ENCODE measurements at regions not wholly inside any gene's neighbourhood (a gene's known extent, or its start where the extent isn't known, plus 50 kb on each side); places are given as distances from the start of the nearest gene placed in this dataset.

- no peaks in the 10 kb centered on the region for H3K27me3 ChIP-seq (ENCODE audit: low read depth, low read length)
- no peak overlapping the region for H3K4me3 ChIP-seq (ENCODE audit: low read depth in 1 of 2, low read length in 2 of 2)
- no peaks in the 10 kb centered on the region for H3K4me1 ChIP-seq (ENCODE audit: control insufficient read depth in 1 of 2, insufficient read depth in 2 of 2, low read length in 2 of 2)
- no peaks in the 10 kb centered on the region for H3K9me3 ChIP-seq (ENCODE audit: control insufficient read depth in 1 of 2, low read length in 2 of 2)
- H3K27ac ChIP-seq (ENCODE audit: low read length) = no peak overlapping the region
- no peaks in the 10 kb centered on the region for H3K36me3 ChIP-seq (ENCODE audit: control insufficient read depth in 1 of 2, insufficient read depth in 2 of 2, low read length in 2 of 2)
Observed at GRCh38 chr7:21128062-21128817, 299.6 kb upstream of the SP4 start.

- H3K4me3 ChIP-seq (ENCODE audit: low read depth in 1 of 2, low read length in 2 of 2) = no peak overlapping the region
- no peaks in the 10 kb centered on the region for H3K4me1 ChIP-seq (ENCODE audit: control insufficient read depth in 1 of 2, insufficient read depth in 2 of 2, low read length in 2 of 2)
- no peaks in the 10 kb centered on the region for H3K27me3 ChIP-seq (ENCODE audit: low read depth, low read length)
- no peaks in the 10 kb centered on the region for H3K36me3 ChIP-seq (ENCODE audit: control insufficient read depth in 1 of 2, insufficient read depth in 2 of 2, low read length in 2 of 2)
- H3K27ac ChIP-seq (ENCODE audit: low read length) = no peak overlapping the region
- peaks cover 0 to 9% of the 10 kb centered on the region in 2 donors for H3K9me3 ChIP-seq (ENCODE audit: control insufficient read depth in 1 of 2, low read length in 2 of 2)
Observed at GRCh38 chr7:21131897-21132296, 296.0 kb upstream of the SP4 start.

GRCh38 chr7:21134631-21135030, 293.3 kb upstream of the SP4 start:
- Histone ChIP-seq H3K36me3 (ENCODE audit: control insufficient read depth in 1 of 2, insufficient read depth in 2 of 2, low read length in 2 of 2) (no peaks in the 10 kb centered on the region), H3K27me3 (ENCODE audit: low read depth, low read length) (no peaks in the 10 kb centered on the region), H3K9me3 (ENCODE audit: control insufficient read depth in 1 of 2, low read length in 2 of 2) (peaks cover 0 to 9% of the 10 kb centered on the region in 2 donors), H3K27ac (ENCODE audit: low read length) (no peak overlapping the region), H3K4me3 (ENCODE audit: low read depth in 1 of 2, low read length in 2 of 2) (no peak overlapping the region), H3K4me1 (ENCODE audit: control insufficient read depth in 1 of 2, insufficient read depth in 2 of 2, low read length in 2 of 2) (no peaks in the 10 kb centered on the region)

- Histone ChIP-seq H3K27ac (ENCODE audit: low read length) (no peak overlapping the region), H3K36me3 (ENCODE audit: control insufficient read depth in 1 of 2, insufficient read depth in 2 of 2, low read length in 2 of 2) (no peaks in the 10 kb centered on the region), H3K27me3 (ENCODE audit: low read depth, low read length) (no peaks in the 10 kb centered on the region), H3K4me3 (ENCODE audit: low read depth in 1 of 2, low read length in 2 of 2) (no peak overlapping the region), H3K4me1 (ENCODE audit: control insufficient read depth in 1 of 2, insufficient read depth in 2 of 2, low read length in 2 of 2) (no peaks in the 10 kb centered on the region), H3K9me3 (ENCODE audit: control insufficient read depth in 1 of 2, low read length in 2 of 2) (peaks cover 0 to 9% of the 10 kb centered on the region in 2 donors)
Observed at GRCh38 chr7:21135437-21135836, 292.4 kb upstream of the SP4 start.

- Histone ChIP-seq H3K4me1 (ENCODE audit: control insufficient read depth in 1 of 2, insufficient read depth in 2 of 2, low read length in 2 of 2) (no peaks in the 10 kb centered on the region), H3K27ac (ENCODE audit: low read length) (no peak overlapping the region), H3K36me3 (ENCODE audit: control insufficient read depth in 1 of 2, insufficient read depth in 2 of 2, low read length in 2 of 2) (no peaks in the 10 kb centered on the region), H3K27me3 (ENCODE audit: low read depth, low read length) (no peaks in the 10 kb centered on the region), H3K4me3 (ENCODE audit: low read depth in 1 of 2, low read length in 2 of 2) (no peak overlapping the region), H3K9me3 (ENCODE audit: control insufficient read depth in 1 of 2, low read length in 2 of 2) (peaks cover 0 to 9% of the 10 kb centered on the region in 2 donors)
Observed at GRCh38 chr7:21137640-21138039, 290.2 kb upstream of the SP4 start.

GRCh38 chr7:21140622-21141021, 287.3 kb upstream of the SP4 start:
- Histone ChIP-seq H3K36me3 (ENCODE audit: control insufficient read depth in 1 of 2, insufficient read depth in 2 of 2, low read length in 2 of 2) (no peaks in the 10 kb centered on the region), H3K9me3 (ENCODE audit: control insufficient read depth in 1 of 2, low read length in 2 of 2) (no peaks in the 10 kb centered on the region), H3K27ac (ENCODE audit: low read length) (no peak overlapping the region), H3K27me3 (ENCODE audit: low read depth, low read length) (no peaks in the 10 kb centered on the region), H3K4me1 (ENCODE audit: control insufficient read depth in 1 of 2, insufficient read depth in 2 of 2, low read length in 2 of 2) (no peaks in the 10 kb centered on the region), H3K4me3 (ENCODE audit: low read depth in 1 of 2, low read length in 2 of 2) (no peak overlapping the region)

- no peaks in the 10 kb centered on the region for H3K9me3 ChIP-seq (ENCODE audit: control insufficient read depth in 1 of 2, low read length in 2 of 2)
- no peaks in the 10 kb centered on the region for H3K27me3 ChIP-seq (ENCODE audit: low read depth, low read length)
- H3K4me3 ChIP-seq (ENCODE audit: low read depth in 1 of 2, low read length in 2 of 2) = no peak overlapping the region
- no peaks in the 10 kb centered on the region for H3K36me3 ChIP-seq (ENCODE audit: control insufficient read depth in 1 of 2, insufficient read depth in 2 of 2, low read length in 2 of 2)
- H3K4me1 ChIP-seq (ENCODE audit: control insufficient read depth in 1 of 2, insufficient read depth in 2 of 2, low read length in 2 of 2) = no peaks in the 10 kb centered on the region
- no peak overlapping the region for H3K27ac ChIP-seq (ENCODE audit: low read length)
Observed at GRCh38 chr7:21141476-21141875, 286.4 kb upstream of the SP4 start.

- Histone ChIP-seq H3K27ac (ENCODE audit: low read length) (no peak overlapping the region), H3K36me3 (ENCODE audit: control insufficient read depth in 1 of 2, insufficient read depth in 2 of 2, low read length in 2 of 2) (no peaks in the 10 kb centered on the region), H3K27me3 (ENCODE audit: low read depth, low read length) (no peaks in the 10 kb centered on the region), H3K4me3 (ENCODE audit: low read depth in 1 of 2, low read length in 2 of 2) (no peak overlapping the region), H3K9me3 (ENCODE audit: control insufficient read depth in 1 of 2, low read length in 2 of 2) (no peaks in the 10 kb centered on the region), H3K4me1 (ENCODE audit: control insufficient read depth in 1 of 2, insufficient read depth in 2 of 2, low read length in 2 of 2) (no peaks in the 10 kb centered on the region)
Observed at GRCh38 chr7:21142081-21142480, 285.8 kb upstream of the SP4 start.

- Histone ChIP-seq H3K27me3 (ENCODE audit: low read depth, low read length) (no peaks in the 10 kb centered on the region), H3K9me3 (ENCODE audit: control insufficient read depth in 1 of 2, low read length in 2 of 2) (no peaks in the 10 kb centered on the region), H3K36me3 (ENCODE audit: control insufficient read depth in 1 of 2, insufficient read depth in 2 of 2, low read length in 2 of 2) (no peaks in the 10 kb centered on the region), H3K27ac (ENCODE audit: low read length) (no peak overlapping the region), H3K4me3 (ENCODE audit: low read depth in 1 of 2, low read length in 2 of 2) (no peak overlapping the region), H3K4me1 (ENCODE audit: control insufficient read depth in 1 of 2, insufficient read depth in 2 of 2, low read length in 2 of 2) (no peaks in the 10 kb centered on the region)
Observed at GRCh38 chr7:21146642-21147423, 281.1 kb upstream of the SP4 start.

- H3K4me1 ChIP-seq (ENCODE audit: control insufficient read depth in 1 of 2, insufficient read depth in 2 of 2, low read length in 2 of 2) = no peaks in the 10 kb centered on the region
- no peak overlapping the region for H3K27ac ChIP-seq (ENCODE audit: low read length)
- no peak overlapping the region for H3K4me3 ChIP-seq (ENCODE audit: low read depth in 1 of 2, low read length in 2 of 2)
- no peaks in the 10 kb centered on the region for H3K27me3 ChIP-seq (ENCODE audit: low read depth, low read length)
- H3K9me3 ChIP-seq (ENCODE audit: control insufficient read depth in 1 of 2, low read length in 2 of 2) = no peaks in the 10 kb centered on the region
- no peaks in the 10 kb centered on the region for H3K36me3 ChIP-seq (ENCODE audit: control insufficient read depth in 1 of 2, insufficient read depth in 2 of 2, low read length in 2 of 2)
Observed at GRCh38 chr7:21149809-21150208, 278.1 kb upstream of the SP4 start.

- Histone ChIP-seq H3K27me3 (ENCODE audit: low read depth, low read length) (no peaks in the 10 kb centered on the region), H3K4me3 (ENCODE audit: low read depth in 1 of 2, low read length in 2 of 2) (no peak overlapping the region), H3K9me3 (ENCODE audit: control insufficient read depth in 1 of 2, low read length in 2 of 2) (no peaks in the 10 kb centered on the region), H3K36me3 (ENCODE audit: control insufficient read depth in 1 of 2, insufficient read depth in 2 of 2, low read length in 2 of 2) (no peaks in the 10 kb centered on the region), H3K4me1 (ENCODE audit: control insufficient read depth in 1 of 2, insufficient read depth in 2 of 2, low read length in 2 of 2) (no peaks in the 10 kb centered on the region), H3K27ac (ENCODE audit: low read length) (no peak overlapping the region)
Observed at GRCh38 chr7:21154614-21155013, 273.3 kb upstream of the SP4 start.
